ENCODE measurements at regions not wholly inside any gene's neighbourhood (a gene's known extent, or its start where the extent isn't known, plus 50 kb on each side); places are given as distances from the start of the nearest gene placed in this dataset.

GRCh38 chr13:89307278-89307677 is 1636.1 kb downstream of the SLITRK5 start:
- DNase-seq (ENCODE audit: extremely low read depth, low read depth): no peak
- TF ChIP-seq CTCF (IDR thresholded peaks at IDR 0.05; ENCODE audit: low read depth, low read length): no peak

- DNase-seq (ENCODE audit: extremely low read depth, low read depth): no peak
- TF ChIP-seq CTCF (IDR thresholded peaks at IDR 0.05; ENCODE audit: low read depth, low read length): no peak
Observed at GRCh38 chr13:89310943-89311672, 1639.9 kb downstream of the SLITRK5 start.

GRCh38 chr13:89315287-89315686 is 1644.1 kb downstream of the SLITRK5 start:
- TF ChIP-seq CTCF (IDR thresholded peaks at IDR 0.05; ENCODE audit: low read depth, low read length): no peak
- DNase-seq (ENCODE audit: extremely low read depth, low read depth): no peak

- no peak for DNase-seq (ENCODE audit: extremely low read depth, low read depth)
- no peak for TF ChIP-seq CTCF (IDR thresholded peaks at IDR 0.05; ENCODE audit: low read depth, low read length)
Observed at GRCh38 chr13:89322466-89322865, 1651.3 kb downstream of the SLITRK5 start.

- no peak for DNase-seq (ENCODE audit: extremely low read depth, low read depth)
- no peak for TF ChIP-seq CTCF (IDR thresholded peaks at IDR 0.05; ENCODE audit: low read depth, low read length)
Observed at GRCh38 chr13:89324582-89324981, 1653.4 kb downstream of the SLITRK5 start.

- no peak for DNase-seq (ENCODE audit: extremely low read depth, low read depth)
Observed at GRCh38 chr13:89343165-89343564, 1672.0 kb downstream of the SLITRK5 start.

More at GRCh38 chr13:89343165-89343564, 1672.0 kb downstream of the SLITRK5 start:
- TF ChIP-seq CTCF (IDR thresholded peaks at IDR 0.05; ENCODE audit: low read depth, low read length): no peak

Data from AG09319 (cell line).